Activated effector memory CD4-positive, alpha-beta T cell treated with anti-CD3 and anti-CD28 coated beads, Interleukin-2, amount 50 U/mL, for 16 hours (primary cell): ENCODE measurements at regions not wholly inside any gene's neighbourhood (a gene's known extent, or its start where the extent isn't known, plus 50 kb on each side); places are given as distances from the start of the nearest gene placed in this dataset.

ENCODE experiments used
- DNase-seq: peaks from one replicate; pipeline ENCODE4 v3.0.0-alpha.2; 2020

DNA sequence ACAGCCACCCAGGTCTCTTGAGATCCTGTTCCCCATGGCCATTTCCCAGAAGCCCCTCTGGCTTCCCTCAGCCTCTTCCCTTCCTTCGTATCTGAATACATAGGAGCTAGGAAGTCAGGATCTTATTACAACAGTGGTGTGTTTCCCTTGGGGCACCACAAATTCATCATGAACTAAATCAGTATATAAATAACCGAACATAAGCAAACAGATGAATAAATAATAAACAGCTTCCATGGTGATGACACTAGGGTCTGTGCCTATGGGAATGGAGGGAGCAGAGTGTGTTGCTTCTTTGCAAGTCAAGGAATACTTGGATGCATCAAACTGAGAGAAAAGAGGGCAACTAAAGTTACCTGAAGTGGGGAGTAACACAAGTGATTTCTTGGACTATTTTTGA is 527.6 kb downstream of the LMO7 start:
- no peak for DNase-seq

GRCh38 chr13:76160961-76161925 is 525.1 kb downstream of the LMO7 start:
- no peak for DNase-seq

DNA sequence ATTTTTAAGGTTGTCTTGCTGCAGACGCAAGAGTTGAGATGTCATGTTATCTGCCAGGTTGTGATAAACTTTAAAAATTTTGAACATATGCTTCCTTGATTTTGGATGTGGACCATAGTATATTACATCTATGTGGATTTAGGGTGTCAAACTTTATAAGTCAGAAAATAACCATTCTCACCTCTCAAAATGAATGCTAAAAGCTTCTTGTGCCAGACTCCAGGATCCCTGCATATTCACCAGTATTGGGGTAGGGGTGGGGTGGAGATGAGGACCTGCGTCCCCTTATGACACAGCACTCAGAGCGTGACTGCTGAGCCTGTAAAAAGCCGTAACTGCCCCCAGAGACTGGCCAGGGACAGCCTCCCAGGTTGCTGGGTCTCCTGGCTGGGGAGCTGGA is 524.4 kb downstream of the LMO7 start:
- DNase-seq: no peak

DNA sequence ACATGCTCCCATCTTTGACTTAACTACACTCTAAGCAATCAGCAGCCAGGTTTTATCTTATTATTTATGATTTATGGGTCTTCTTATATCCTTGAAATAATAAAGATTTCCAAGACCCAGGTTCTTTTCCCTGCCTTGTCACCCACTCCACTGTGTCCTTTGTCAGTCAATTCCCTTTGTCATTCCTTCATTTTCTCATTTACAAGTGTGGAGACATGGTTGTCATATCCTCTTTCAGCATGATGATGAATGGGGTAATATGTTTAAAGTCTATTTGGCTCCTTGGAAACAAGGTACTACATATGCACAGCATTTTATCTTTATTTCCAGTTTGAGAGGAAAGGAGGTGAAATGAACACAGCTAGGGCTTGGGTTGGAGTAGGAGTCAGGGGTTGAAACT is 521.8 kb downstream of the LMO7 start:
- DNase-seq: no peak

DNA sequence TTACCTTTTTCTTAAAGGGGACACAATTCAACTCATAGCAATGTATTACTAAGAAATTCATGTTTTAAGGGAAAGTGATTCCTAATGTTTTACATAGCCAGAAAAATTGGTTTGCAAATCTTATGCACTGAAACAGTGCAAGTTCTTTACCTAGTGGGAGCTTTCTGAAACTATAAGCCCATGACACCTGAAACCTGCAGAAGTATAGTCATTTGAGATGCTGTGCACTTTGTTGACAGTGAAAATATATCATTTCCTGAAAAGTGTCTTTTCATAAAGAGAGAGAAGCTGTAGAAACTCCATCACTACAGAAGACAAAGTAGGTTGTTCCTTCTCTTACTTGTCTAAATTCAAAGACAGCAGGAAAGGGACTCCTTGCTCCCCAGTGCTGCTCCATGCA is 517.1 kb downstream of the LMO7 start:
- DNase-seq: no peak

DNA sequence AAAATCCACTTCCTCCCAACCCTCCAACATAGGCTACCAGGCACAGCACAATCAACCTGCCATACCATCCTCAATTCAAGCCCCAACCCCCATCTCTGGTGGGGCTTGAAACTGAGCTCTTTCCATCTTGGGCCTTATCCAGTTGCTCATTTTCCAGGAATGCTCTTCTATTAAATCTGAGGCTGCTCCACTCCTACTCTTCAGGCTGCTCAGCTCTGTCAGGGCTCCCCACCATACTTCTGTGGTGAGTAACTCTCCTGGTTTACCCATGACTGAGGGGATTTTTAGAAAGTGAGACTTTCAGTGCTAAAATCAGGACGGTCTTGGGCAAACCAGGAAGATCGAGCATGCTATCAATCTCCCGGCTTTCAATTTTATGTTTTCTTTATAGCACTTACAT is 512.8 kb downstream of the LMO7 start:
- DNase-seq: no peak

- DNase-seq: no peak
These were observed 512.2 kb downstream of the LMO7 start for GRCh38 chr13:76148374-76148773.

DNA sequence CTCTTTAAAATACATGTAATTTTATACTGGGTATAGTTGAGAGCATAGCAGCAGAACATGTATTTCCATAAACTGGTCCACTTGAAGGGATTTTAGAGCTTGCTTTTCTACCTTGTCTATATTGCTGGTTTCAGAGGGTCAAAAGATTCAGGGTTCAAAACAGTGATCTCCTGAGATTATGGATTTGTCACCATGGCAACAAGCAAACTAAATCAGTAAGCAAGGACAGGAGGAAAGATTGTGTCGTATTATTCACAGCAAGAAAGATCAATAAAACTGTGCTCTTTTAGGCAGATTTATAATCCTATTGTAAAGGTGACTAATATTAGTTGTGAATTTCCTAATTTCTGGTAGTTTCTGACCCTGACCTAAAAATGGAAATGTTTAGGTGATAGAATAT is 496.4 kb downstream of the LMO7 start:
- no peak for DNase-seq

- no peak for DNase-seq
These were observed 495.4 kb downstream of the LMO7 start for GRCh38 chr13:76131551-76131950.

- DNase-seq: no peak
These were observed 493.3 kb downstream of the LMO7 start for GRCh38 chr13:76129305-76130000.

DNA sequence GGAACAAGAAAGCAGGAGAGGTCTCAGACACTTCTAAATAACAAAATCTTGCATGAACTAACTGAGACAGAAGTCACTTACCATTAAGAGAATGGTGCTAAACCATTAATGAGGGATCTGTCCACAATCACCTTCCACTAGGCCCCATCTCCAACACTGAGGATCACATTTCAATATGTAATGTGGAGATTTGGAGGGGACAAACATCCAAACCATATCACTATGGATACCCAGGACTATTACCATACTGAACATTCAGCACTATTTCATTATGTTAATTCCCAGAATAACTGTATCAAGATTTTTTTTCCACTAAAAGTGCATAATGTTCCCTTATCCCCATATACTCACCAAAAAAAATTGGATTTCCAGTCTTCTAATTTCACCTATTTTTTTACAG is 491.8 kb downstream of the LMO7 start:
- DNase-seq: no peak

- DNase-seq: no peak
These were observed 487.4 kb downstream of the LMO7 start for GRCh38 chr13:76123548-76123947.

- DNase-seq: no peak
These were observed 480.7 kb downstream of the LMO7 start for GRCh38 chr13:76116751-76117360.

GRCh38 chr13:76106763-76107162 is 470.6 kb downstream of the LMO7 start:
- no peak for DNase-seq

DNA sequence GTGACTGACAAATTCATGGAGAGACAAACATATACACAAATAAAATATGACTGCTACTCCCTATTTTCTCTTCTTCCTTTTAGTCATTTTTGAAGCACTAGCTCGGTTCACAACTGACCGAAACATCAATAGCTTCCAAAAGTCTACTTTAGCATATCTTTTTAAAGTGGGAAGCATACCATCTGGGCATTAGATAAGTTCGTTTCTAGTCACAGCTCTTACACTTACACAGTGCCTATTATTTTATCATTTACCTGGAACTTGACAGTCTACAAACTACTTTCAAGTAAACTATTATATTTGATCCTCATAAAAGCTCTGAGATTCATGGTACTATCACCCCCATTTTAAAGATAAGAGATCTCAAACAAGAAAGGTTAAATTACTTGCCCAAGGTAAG is 458.5 kb downstream of the LMO7 start:
- DNase-seq: no peak

- no peak for DNase-seq
These were observed 454.9 kb downstream of the LMO7 start for GRCh38 chr13:76091076-76091475.

- no peak for DNase-seq
These were observed 450.6 kb downstream of the LMO7 start for GRCh38 chr13:76086729-76087128.

GRCh38 chr13:76067850-76068249 is 431.7 kb downstream of the LMO7 start:
- no peak for DNase-seq

- DNase-seq: no peak
These were observed 417.1 kb downstream of the LMO7 start for GRCh38 chr13:76053181-76053580.

- no peak for DNase-seq
These were observed 413.2 kb downstream of the LMO7 start for GRCh38 chr13:76049376-76049746.

DNA sequence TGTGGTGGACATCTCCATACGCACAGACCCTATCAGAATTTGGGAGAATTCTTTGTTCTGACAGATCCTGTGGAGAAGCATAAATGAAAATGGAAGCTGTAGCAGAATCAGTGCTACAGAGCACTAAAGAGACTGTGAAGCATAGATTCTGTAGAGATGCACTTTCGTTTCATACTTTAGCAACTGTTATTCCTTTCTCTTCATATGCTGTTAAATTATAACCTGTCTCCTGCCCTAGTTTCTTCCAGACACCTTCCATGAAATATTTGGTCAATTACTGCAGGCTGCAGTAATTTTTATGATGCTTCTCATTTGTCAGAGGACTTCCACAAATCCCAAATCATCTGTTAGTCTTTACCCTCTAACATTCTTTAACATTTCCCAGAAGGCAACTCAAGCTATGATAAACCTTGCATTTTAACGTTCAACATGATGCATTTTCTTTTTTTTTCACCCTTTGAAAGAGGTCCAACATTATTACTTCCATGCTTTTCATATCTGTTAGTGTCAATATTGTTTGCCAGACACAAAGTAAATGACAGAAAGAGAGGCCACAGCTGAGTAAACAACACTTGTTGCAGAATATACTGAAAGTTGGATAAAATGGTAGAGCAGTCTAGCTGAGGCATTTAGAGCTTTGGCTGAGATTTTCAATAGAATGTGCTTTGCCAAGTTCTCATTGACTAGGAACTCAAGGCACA is 412.7 kb downstream of the LMO7 start:
- DNase-seq: no peak

GRCh38 chr13:76048131-76048530 is 412.0 kb downstream of the LMO7 start:
- DNase-seq: no peak

DNA sequence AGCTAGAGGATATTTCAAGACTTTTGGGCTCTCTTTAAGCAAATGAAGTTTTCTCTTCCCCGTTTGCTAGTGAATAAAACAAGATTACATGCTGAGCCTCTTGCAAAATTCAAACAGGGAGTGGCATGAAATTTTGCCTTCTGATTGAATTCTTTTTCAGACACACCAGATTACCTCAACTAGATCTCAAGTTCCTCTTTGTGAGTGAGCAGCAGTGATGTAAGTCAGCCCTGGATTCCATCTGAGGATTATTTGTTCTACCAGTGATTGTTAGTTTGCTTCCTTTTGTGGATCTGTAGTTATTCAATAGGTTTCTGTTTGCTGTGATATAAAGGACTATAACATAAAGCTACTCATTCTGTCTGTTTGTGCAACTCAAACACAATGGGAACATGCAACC is 407.7 kb downstream of the LMO7 start:
- no peak for DNase-seq
